H1 (cell line): ENCODE measurements at regions not wholly inside any gene's neighbourhood (a gene's known extent, or its start where the extent isn't known, plus 50 kb on each side); places are given as distances from the start of the nearest gene placed in this dataset.

ENCODE experiments used
- CTCF ChIA-PET: fragments of 300-600 bp; sonication (Branson Sonifier 250); formaldehyde crosslinking; loops from one replicate; lab custom pipeline; 2021; ENCODE audit not compliant: partially characterized antibody; lab: Charles Lee
- POLR2A ChIA-PET: fragments of 300-600 bp; sonication (Branson Sonifier 250); formaldehyde crosslinking; loops from one replicate; lab custom pipeline; 2021; ENCODE audit warnings: inconsistent platforms; ENCODE audit not compliant: partially characterized antibody; lab: Charles Lee
- DNase-seq, 2 experiments: peaks; one replicate each; pipeline versions ENCODE4 v3.0.0 to v3.0.0-alpha.2; 2010 to 2022; ENCODE audit warnings: low spot score in 2 of 2, low read depth in 1 of 2, mixed read lengths in 1 of 2
- FAIRE-seq: peaks from 2 replicates; lab custom pipeline; 2011; peaks lifted over from hg19 to GRCh38; lab: Jason Lieb, UNC
- H2AFZ ChIP-seq: 2 replicates; pipeline ENCODE4 v1.8.1; 2012; ENCODE audit warnings: low read length, inconsistent platforms
- H2AK5ac ChIP-seq: 2 replicates; pipeline ENCODE4 v1.6.1; 2013; ENCODE audit warnings: low read depth, low read length
- H2BK120ac ChIP-seq: replicated peaks from 2 replicates; pipeline ENCODE3; 2013; ENCODE audit warnings: low read depth, low read length, inconsistent platforms
- H2BK12ac ChIP-seq: 2 replicates; pipeline ENCODE4 v1.6.1; 2013; ENCODE audit warnings: low read depth, low read length
- H2BK15ac ChIP-seq: 2 replicates; pipeline ENCODE4 v1.6.1; 2013; ENCODE audit warnings: low read length
- H2BK20ac ChIP-seq: 2 replicates; pipeline ENCODE4 v1.6.1; 2013; ENCODE audit warnings: low read length
- H2BK5ac ChIP-seq: 2 replicates; pipeline ENCODE4 v1.6.1; 2013; ENCODE audit warnings: low read depth, low read length
- H3K14ac ChIP-seq: 2 replicates; pipeline ENCODE4 v1.6.1; 2013; ENCODE audit warnings: inconsistent platforms; ENCODE audit not compliant: insufficient read length
- H3K18ac ChIP-seq: 2 replicates; pipeline ENCODE4 v1.6.1; 2013; ENCODE audit warnings: low read length; ENCODE audit errors: extremely low read depth
- H3K23ac ChIP-seq: 2 replicates; pipeline ENCODE4 v1.6.1; 2013; ENCODE audit warnings: inconsistent platforms; ENCODE audit not compliant: insufficient read length
- H3K23me2 ChIP-seq: 2 replicates; pipeline ENCODE4 v1.6.1; 2013; ENCODE audit warnings: low read depth, low read length
- H3K27ac ChIP-seq: 2 replicates; pipeline ENCODE4 v1.6.1; 2011; ENCODE audit warnings: low read depth, low read length, inconsistent platforms
- H3K27me3 ChIP-seq, 4 experiments: replicated peaks in 1 of 4; 1 replicate in 1 of 4; 2 replicates in 3 of 4; pipeline versions ENCODE4 v1.6.1 to v1.8.1; 2011 to 2013; ENCODE audit warnings: low read length in 3 of 4, mild to moderate bottlenecking in 3 of 4, inconsistent platforms in 2 of 4, mixed read lengths in 2 of 4, moderate library complexity in 1 of 4; ENCODE audit not compliant: control insufficient read depth in 3 of 4, insufficient read depth in 3 of 4; ENCODE audit errors: extremely low read depth in 1 of 4
- H3K36me3 ChIP-seq, 4 experiments: 2 replicates each; pipeline versions ENCODE4 v1.6.1 to v1.8.1; 2011 to 2013; ENCODE audit warnings: mild to moderate bottlenecking in 4 of 4, low read length in 3 of 4, moderate library complexity in 2 of 4, control low read depth in 1 of 4, inconsistent platforms in 1 of 4; ENCODE audit not compliant: insufficient read depth in 4 of 4, control insufficient read depth in 2 of 4
- H3K4ac ChIP-seq: replicated peaks from 2 replicates; pipeline ENCODE3; 2013; ENCODE audit warnings: low read length, low read depth, mixed read lengths, inconsistent platforms; ENCODE audit not compliant: insufficient read length
- H3K4me1 ChIP-seq, 4 experiments: replicated peaks in 1 of 4; 1 replicate in 1 of 4; 2 replicates in 3 of 4; pipeline versions ENCODE4 v1.6.1 to v1.8.1; 2011 to 2013; ENCODE audit warnings: low read length in 3 of 4, inconsistent platforms in 2 of 4, mixed read lengths in 1 of 4; ENCODE audit not compliant: insufficient read depth in 4 of 4, control insufficient read depth in 3 of 4
- H3K4me2 ChIP-seq, 2 experiments: 2 replicates each; pipeline versions ENCODE4 v1.6.1 to v1.8.1; 2011 to 2013; ENCODE audit warnings: low read depth in 2 of 2, low read length in 2 of 2, control low read depth in 1 of 2, inconsistent platforms in 1 of 2, mild to moderate bottlenecking in 1 of 2; ENCODE audit not compliant: insufficient read depth in 1 of 2
- H3K4me3 ChIP-seq, 4 experiments: fragments of 200-600, 300-600 bp in 1 of 4; sonication (generic), shearing (Covaris generic), sonication (Bioruptor Twin) in 1 of 4; 2 replicates each; pipeline versions ENCODE4 v1.5.1 to v1.8.1; 2011 to 2016; ENCODE audit warnings: low read length in 4 of 4, low read depth in 3 of 4, control low read depth in 2 of 4, inconsistent platforms in 2 of 4, mild to moderate bottlenecking in 2 of 4, mixed read lengths in 1 of 4, moderate library complexity in 1 of 4; ENCODE audit not compliant: insufficient read depth in 2 of 4; ENCODE audit errors: extremely low read depth in 1 of 4
- H3K56ac ChIP-seq: replicated peaks from 2 replicates; pipeline ENCODE3; 2013; ENCODE audit warnings: low read depth, mild to moderate bottlenecking, mixed read lengths, low read length, inconsistent platforms; ENCODE audit not compliant: insufficient read length
- H3K79me1 ChIP-seq: 2 replicates; pipeline ENCODE4 v1.6.1; 2013; ENCODE audit warnings: low read depth, low read length, control low read depth
- H3K79me2 ChIP-seq, 2 experiments: 2 replicates each; pipeline versions ENCODE4 v1.6.1 to v1.8.1; 2012 to 2013; ENCODE audit warnings: low read length in 2 of 2, mild to moderate bottlenecking in 2 of 2, inconsistent platforms in 1 of 2; ENCODE audit not compliant: insufficient read depth in 2 of 2, control insufficient read depth in 1 of 2
- H3K9ac ChIP-seq, 4 experiments: replicated peaks in 1 of 4; 1 replicate in 1 of 4; 2 replicates in 3 of 4; pipeline versions ENCODE4 v1.6.1 to v1.8.1; 2011 to 2013; ENCODE audit warnings: low read depth in 3 of 4, low read length in 3 of 4, control low read depth in 2 of 4, mild to moderate bottlenecking in 2 of 4, moderate library complexity in 2 of 4, inconsistent platforms in 1 of 4; ENCODE audit errors: extremely low read depth in 1 of 4
- H3K9me3 ChIP-seq, 2 experiments: 2 replicates each; pipeline versions ENCODE4 v1.6.1 to v1.8.1; 2012 to 2013; ENCODE audit warnings: mild to moderate bottlenecking in 2 of 2, moderate library complexity in 2 of 2, control low read depth in 1 of 2, inconsistent platforms in 1 of 2, low read depth in 1 of 2, low read length in 1 of 2, mixed read lengths in 1 of 2; ENCODE audit not compliant: insufficient read depth in 2 of 2
- H4K20me1 ChIP-seq, 2 experiments: replicated peaks in 1 of 2; 2 replicates each; pipeline versions ENCODE3 to v1.8.1; 2011 to 2013; ENCODE audit warnings: inconsistent platforms in 2 of 2, low read length in 2 of 2, mild to moderate bottlenecking in 1 of 2; ENCODE audit not compliant: insufficient read depth in 2 of 2, control insufficient read depth in 1 of 2
- H4K5ac ChIP-seq: 2 replicates; pipeline ENCODE4 v1.6.1; 2013; ENCODE audit warnings: low read length, low read depth, mixed read lengths, inconsistent platforms; ENCODE audit not compliant: insufficient read length
- H4K8ac ChIP-seq: 2 replicates; pipeline ENCODE4 v1.8.0; 2013; ENCODE audit warnings: mild to moderate bottlenecking, moderate library complexity, low read length, inconsistent platforms; ENCODE audit not compliant: insufficient read depth; ENCODE audit errors: extremely low read depth
- H4K91ac ChIP-seq: replicated peaks from 2 replicates; pipeline ENCODE3; 2013; ENCODE audit warnings: low read length, mixed read lengths, inconsistent platforms; ENCODE audit not compliant: insufficient read length
- CREB1 ChIP-seq: IDR thresholded peaks from 2 replicates; pipeline ENCODE4 v1.6.1; 2012; ENCODE audit warnings: inconsistent platforms
- EGR1 ChIP-seq: IDR thresholded peaks from 2 replicates; pipeline ENCODE4 v1.6.1; 2011; ENCODE audit warnings: low read depth, low read length, borderline replicate concordance
- MAFK ChIP-seq: IDR thresholded peaks from 2 replicates; pipeline ENCODE4 v1.6.1; 2012; ENCODE audit warnings: low read depth, mild to moderate bottlenecking, improper control_type of control experiment, low read length
- NANOG ChIP-seq: IDR thresholded peaks from 2 replicates; pipeline ENCODE4 v1.6.1; 2011; ENCODE audit warnings: low read length, low read depth, mild to moderate bottlenecking, inconsistent platforms; ENCODE audit not compliant: insufficient read depth, poor library complexity, severe bottlenecking
- RBBP5 ChIP-seq: IDR thresholded peaks from 2 replicates; pipeline ENCODE4 v1.7.1; 2012; ENCODE audit warnings: low read depth, mild to moderate bottlenecking, inconsistent platforms, low read length, moderate library complexity, borderline replicate concordance
- RXRA ChIP-seq: IDR thresholded peaks from 2 replicates; pipeline ENCODE4 v1.6.1; 2011; ENCODE audit warnings: low read depth, mild to moderate bottlenecking, low read length, moderate library complexity; ENCODE audit not compliant: insufficient read depth
- WGBS, 2 experiments: shearing (Covaris generic) in 1 of 2; methylation state at CpG; one replicate each; pipeline versions ENCODE4 v1.1.6 to v1.1.7; 2013 to 2015; ENCODE audit warnings: low lambda C conversion rate in 2 of 2, mixed read lengths in 2 of 2, inconsistent platforms in 1 of 2, low coverage in 1 of 2, missing lambda C conversion rate in 1 of 2; ENCODE audit not compliant: insufficient replicate concordance in 2 of 2, insufficient coverage in 1 of 2, insufficient read length in 1 of 2; ENCODE audit errors: extremely low coverage in 1 of 2, missing lambda C conversion rate in 1 of 2; 5-methylcytosine and 5-hydroxymethylcytosine counted together
- TF ChIP-seq, protein P1 (sequence below): IDR thresholded peaks from 2 replicates; pipeline ENCODE4 v1.6.1; 2011; ENCODE audit warnings: low read depth, mild to moderate bottlenecking, low read length; ENCODE audit not compliant: insufficient read depth
- TF ChIP-seq, protein P2 (sequence below): IDR thresholded peaks from 2 replicates; pipeline ENCODE4 v1.6.1; 2011; ENCODE audit warnings: low read length, improper control_type of control experiment
- TF ChIP-seq, protein P3 (sequence below), 3 experiments: IDR thresholded peaks; 1 replicate in 2 of 3; 2 replicates in 1 of 3; pipeline versions ENCODE4 v1.5.1 to v1.6.1; 2011; ENCODE audit warnings: low read length in 3 of 3, mild to moderate bottlenecking in 3 of 3, inconsistent platforms in 2 of 3, low read depth in 1 of 3, moderate library complexity in 1 of 3; ENCODE audit not compliant: insufficient read depth in 1 of 3; ENCODE audit errors: control extremely low read depth in 1 of 3

DNA sequence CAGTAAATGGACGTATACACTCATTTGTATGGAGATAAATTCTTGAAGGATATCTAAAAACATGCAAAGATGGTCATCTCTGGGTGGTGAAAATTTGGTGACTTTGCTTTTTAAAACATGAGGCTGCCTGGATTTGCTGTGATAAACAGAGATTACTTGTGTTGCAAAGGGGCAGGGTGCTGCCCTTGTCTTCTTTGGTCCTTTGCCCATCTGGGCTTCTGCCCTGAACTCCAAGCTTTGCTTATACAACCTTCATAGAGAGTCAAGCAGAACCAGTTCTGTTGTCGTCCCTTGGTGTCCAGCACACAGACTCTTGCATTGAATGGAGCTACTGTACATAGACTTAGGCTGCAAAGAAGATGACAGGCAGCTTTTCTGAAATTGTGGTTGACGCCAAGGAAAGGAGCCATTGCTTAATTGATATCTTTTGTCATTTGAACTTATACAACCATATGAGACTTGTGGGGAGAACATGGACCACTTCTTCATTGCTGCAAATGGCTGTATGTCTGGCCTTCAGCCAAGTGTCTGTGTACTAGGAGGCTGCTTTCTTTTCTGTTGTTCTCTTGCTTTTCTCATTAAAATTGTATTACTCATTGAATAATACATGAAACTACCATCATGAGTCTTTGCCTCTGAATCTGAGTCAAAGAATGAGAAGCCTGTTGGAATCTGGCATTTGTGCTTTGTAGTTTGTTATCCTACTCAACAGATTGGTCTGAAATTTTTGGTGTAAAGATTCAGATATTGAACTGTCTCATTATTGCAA is 152.5 kb downstream of the DMRT2 start:
- no peaks in the 10 kb centered on the region for H3K79me1 ChIP-seq
- no peaks in the 10 kb centered on the region for H3K23me2 ChIP-seq
- H4K5ac ChIP-seq, result no peak overlapping the region
- peaks cover 64 to 82% of the 10 kb centered on the region in 2 experiments for H3K9me3 ChIP-seq
- no peak overlapping the region for H3K9ac ChIP-seq
- no peak overlapping the region for H2AFZ ChIP-seq
- no peaks in the 10 kb centered on the region for H4K20me1 ChIP-seq
- H4K8ac ChIP-seq, result no peak overlapping the region
- no peak overlapping the region for H3K4me2 ChIP-seq
- no peak for DNase-seq
- ChIA-PET CTCF (no interaction called here), POLR2A (no interaction called here)
- H2BK12ac ChIP-seq, result no peak overlapping the region
- H3K4me1 ChIP-seq, result no peaks in the 10 kb centered on the region
- no peak overlapping the region for H3K23ac ChIP-seq
- no peak overlapping the region for H3K56ac ChIP-seq
- no peak overlapping the region for H3K18ac ChIP-seq
- H3K36me3 ChIP-seq, result no peaks in the 10 kb centered on the region
- H3K27ac ChIP-seq, result no peak overlapping the region
- no peak for FAIRE-seq
- no peak overlapping the region for H3K4ac ChIP-seq
- no peak overlapping the region for H2BK20ac ChIP-seq
- no peak overlapping the region for H3K4me3 ChIP-seq
- H3K14ac ChIP-seq, result no peak overlapping the region
- H2BK5ac ChIP-seq, result no peak overlapping the region
- H3K27me3 ChIP-seq, result no peaks in the 10 kb centered on the region
- H2BK15ac ChIP-seq, result no peak overlapping the region
- WGBS, 2 experiments, result 69% methylated on average over 3 of the region's 3 CpGs; no CpG with 5 or more reads in 1 of the 2 experiments
- H2BK120ac ChIP-seq, result no peak overlapping the region
- H2AK5ac ChIP-seq, result no peak overlapping the region
- H3K79me2 ChIP-seq, result no peaks in the 10 kb centered on the region
- no peak overlapping the region for H4K91ac ChIP-seq
- TF ChIP-seq EGR1 (no peak), NANOG (no peak), MAFK (no peak), RBBP5 (no peak), CREB1 (no peak), RXRA (no peak)
- TF ChIP-seq, protein P1, sequence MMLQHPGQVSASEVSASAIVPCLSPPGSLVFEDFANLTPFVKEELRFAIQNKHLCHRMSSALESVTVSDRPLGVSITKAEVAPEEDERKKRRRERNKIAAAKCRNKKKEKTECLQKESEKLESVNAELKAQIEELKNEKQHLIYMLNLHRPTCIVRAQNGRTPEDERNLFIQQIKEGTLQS, result no peak
- TF ChIP-seq, protein P2, sequence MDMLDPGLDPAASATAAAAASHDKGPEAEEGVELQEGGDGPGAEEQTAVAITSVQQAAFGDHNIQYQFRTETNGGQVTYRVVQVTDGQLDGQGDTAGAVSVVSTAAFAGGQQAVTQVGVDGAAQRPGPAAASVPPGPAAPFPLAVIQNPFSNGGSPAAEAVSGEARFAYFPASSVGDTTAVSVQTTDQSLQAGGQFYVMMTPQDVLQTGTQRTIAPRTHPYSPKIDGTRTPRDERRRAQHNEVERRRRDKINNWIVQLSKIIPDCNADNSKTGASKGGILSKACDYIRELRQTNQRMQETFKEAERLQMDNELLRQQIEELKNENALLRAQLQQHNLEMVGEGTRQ, result no peak
- TF ChIP-seq, protein P3, sequence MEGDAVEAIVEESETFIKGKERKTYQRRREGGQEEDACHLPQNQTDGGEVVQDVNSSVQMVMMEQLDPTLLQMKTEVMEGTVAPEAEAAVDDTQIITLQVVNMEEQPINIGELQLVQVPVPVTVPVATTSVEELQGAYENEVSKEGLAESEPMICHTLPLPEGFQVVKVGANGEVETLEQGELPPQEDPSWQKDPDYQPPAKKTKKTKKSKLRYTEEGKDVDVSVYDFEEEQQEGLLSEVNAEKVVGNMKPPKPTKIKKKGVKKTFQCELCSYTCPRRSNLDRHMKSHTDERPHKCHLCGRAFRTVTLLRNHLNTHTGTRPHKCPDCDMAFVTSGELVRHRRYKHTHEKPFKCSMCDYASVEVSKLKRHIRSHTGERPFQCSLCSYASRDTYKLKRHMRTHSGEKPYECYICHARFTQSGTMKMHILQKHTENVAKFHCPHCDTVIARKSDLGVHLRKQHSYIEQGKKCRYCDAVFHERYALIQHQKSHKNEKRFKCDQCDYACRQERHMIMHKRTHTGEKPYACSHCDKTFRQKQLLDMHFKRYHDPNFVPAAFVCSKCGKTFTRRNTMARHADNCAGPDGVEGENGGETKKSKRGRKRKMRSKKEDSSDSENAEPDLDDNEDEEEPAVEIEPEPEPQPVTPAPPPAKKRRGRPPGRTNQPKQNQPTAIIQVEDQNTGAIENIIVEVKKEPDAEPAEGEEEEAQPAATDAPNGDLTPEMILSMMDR (IDR thresholded peaks at IDR 0.05; ENCODE audit: control extremely low read depth in 1 of 3, insufficient read depth in 1 of 3, low read depth in 1 of 3, low read length in 3 of 3), result no peak
